Upper lobe of right lung (tissue), 1 donor: ENCODE measurements at regions not wholly inside any gene's neighbourhood (a gene's known extent, or its start where the extent isn't known, plus 50 kb on each side); places are given as distances from the start of the nearest gene placed in this dataset.

Experiments used
- ATAC-seq: fragments of 200-7000 bp; cut with Tn5 transposase; one replicate; pipeline ENCODE4 v1.9.1; 2020; ENCODE audit warnings: mild to moderate bottlenecking, moderate library complexity
- DNase-seq: peaks from one replicate; pipeline ENCODE4 v3.0.0-alpha.2; 2020
- H3K27ac ChIP-seq: fragments of 200-600 bp; one replicate; pipeline ENCODE4 v1.8.0; 2022
- H3K27me3 ChIP-seq: fragments of 200-600 bp; one replicate; pipeline ENCODE4 v1.8.0; 2022; ENCODE audit warnings: mild to moderate bottlenecking
- H3K36me3 ChIP-seq: fragments of 200-600 bp; one replicate; pipeline ENCODE4 v1.8.0; 2022
- H3K4me1 ChIP-seq: fragments of 200-600 bp; one replicate; pipeline ENCODE4 v1.8.0; 2022
- H3K4me3 ChIP-seq: fragments of 200-600 bp; one replicate; pipeline ENCODE4 v1.8.0; 2022; ENCODE audit warnings: mild to moderate bottlenecking
- H3K9me3 ChIP-seq: fragments of 200-600 bp; one replicate; pipeline ENCODE4 v1.8.0; 2022
- intact Hi-C: fragments of 100-400 bp; cut with DNase I; formaldehyde crosslinking; loops from one replicate; pipeline ENCODE4 v1.11.0; 2022
- TF ChIP-seq, protein P1 (sequence below): fragments of 200-600 bp; IDR thresholded peaks from one replicate; pipeline ENCODE4 v1.8.0; 2022; ENCODE audit warnings: antibody characterized with exemption
- donor health status: DM: no; HTN: yes; CAD: no; lungs with severe emphysema.

DNA sequence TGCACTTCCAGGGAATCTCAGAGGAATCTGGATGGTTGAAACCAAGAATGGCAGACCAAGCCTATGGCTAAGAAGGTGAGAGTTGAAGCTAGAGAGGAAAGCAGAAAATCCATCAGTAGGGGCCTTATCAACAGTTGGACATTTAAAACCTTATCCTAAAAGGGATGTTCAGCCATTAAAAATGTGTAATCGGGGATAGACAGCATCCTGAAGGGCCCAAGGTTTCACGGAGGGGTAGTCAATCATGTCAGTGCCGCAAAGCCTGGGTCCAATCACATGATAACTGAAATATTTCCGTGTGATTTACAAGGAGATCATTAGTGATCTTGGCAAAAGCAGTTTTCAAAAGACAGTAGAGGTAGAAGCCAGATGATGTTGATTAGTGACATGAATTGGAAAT is 61.9 kb upstream of the ELOVL6 start:
- no peak overlapping the region for H3K27ac ChIP-seq
- H3K4me3 ChIP-seq, result no peak overlapping the region
- H3K4me1 ChIP-seq, result no peaks in the 10 kb centered on the region
- intact Hi-C loops, result no loop called here
- TF ChIP-seq, protein P1, sequence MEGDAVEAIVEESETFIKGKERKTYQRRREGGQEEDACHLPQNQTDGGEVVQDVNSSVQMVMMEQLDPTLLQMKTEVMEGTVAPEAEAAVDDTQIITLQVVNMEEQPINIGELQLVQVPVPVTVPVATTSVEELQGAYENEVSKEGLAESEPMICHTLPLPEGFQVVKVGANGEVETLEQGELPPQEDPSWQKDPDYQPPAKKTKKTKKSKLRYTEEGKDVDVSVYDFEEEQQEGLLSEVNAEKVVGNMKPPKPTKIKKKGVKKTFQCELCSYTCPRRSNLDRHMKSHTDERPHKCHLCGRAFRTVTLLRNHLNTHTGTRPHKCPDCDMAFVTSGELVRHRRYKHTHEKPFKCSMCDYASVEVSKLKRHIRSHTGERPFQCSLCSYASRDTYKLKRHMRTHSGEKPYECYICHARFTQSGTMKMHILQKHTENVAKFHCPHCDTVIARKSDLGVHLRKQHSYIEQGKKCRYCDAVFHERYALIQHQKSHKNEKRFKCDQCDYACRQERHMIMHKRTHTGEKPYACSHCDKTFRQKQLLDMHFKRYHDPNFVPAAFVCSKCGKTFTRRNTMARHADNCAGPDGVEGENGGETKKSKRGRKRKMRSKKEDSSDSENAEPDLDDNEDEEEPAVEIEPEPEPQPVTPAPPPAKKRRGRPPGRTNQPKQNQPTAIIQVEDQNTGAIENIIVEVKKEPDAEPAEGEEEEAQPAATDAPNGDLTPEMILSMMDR, result no peak
- ATAC-seq (no peak), DNase-seq (no peak)
- H3K36me3 ChIP-seq, result no peaks in the 10 kb centered on the region
- H3K9me3 ChIP-seq, result no peaks in the 10 kb centered on the region
- H3K27me3 ChIP-seq, result no peaks in the 10 kb centered on the region

DNA sequence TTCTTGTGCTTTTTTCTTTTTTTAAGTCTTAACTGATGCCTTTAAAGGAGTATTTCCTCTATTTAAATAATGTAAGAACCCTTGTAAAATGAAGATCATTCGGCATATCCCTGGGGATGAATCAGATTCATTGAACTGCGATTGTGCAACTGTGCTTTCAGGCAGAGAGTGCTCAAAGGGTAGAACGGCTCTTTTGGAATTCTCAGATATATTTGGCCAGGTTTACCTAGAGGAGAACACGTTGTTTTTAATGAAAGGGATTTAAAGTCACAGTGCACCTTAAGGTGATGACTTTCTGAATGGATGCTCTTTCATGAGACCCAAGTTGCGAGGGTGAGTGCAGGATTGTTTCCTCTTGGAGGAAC is 51.6 kb upstream of the ELOVL6 start:
- Histone ChIP-seq H3K36me3 (no peaks in the 10 kb centered on the region), H3K4me3 (no peak overlapping the region), H3K9me3 (no peaks in the 10 kb centered on the region), H3K27me3 (no peaks in the 10 kb centered on the region), H3K4me1 (no peaks in the 10 kb centered on the region), H3K27ac (no peak overlapping the region)
- no peak for DNase-seq
- intact Hi-C loops, result no loop called here
- TF ChIP-seq, protein P1, result no peak
- no peak for ATAC-seq

GRCh38 chr4:110248831-110249253 is 50.4 kb upstream of the ELOVL6 start:
- DNase-seq, result no peak

More at GRCh38 chr4:110248831-110249253, 50.4 kb upstream of the ELOVL6 start:
- no peak overlapping the region for H3K4me3 ChIP-seq
- H3K4me1 ChIP-seq, result no peaks in the 10 kb centered on the region
- ATAC-seq, result no peak
- TF ChIP-seq, protein P1, result no peak
- H3K36me3 ChIP-seq, result no peaks in the 10 kb centered on the region
- no peaks in the 10 kb centered on the region for H3K27me3 ChIP-seq
- intact Hi-C loops, result no loop called here
- H3K9me3 ChIP-seq, result no peaks in the 10 kb centered on the region
- no peak overlapping the region for H3K27ac ChIP-seq
